ENCODE measurements at regions not wholly inside any gene's neighbourhood (a gene's known extent, or its start where the extent isn't known, plus 50 kb on each side); places are given as distances from the start of the nearest gene placed in this dataset.

- Mint-ChIP-seq H3K9me3 (peaks cover 0 to 4% of the 10 kb centered on the region in 2 donors), H3K36me3 (no peaks in the 10 kb centered on the region), H3K27ac (peak overlapping the region; percentile 22 to 73)
- ATAC-seq (peak; percentile 53 to 67), DNase-seq (ENCODE audit: low spot score in 2 of 2) (no peak)
Measured at GRCh38 chr3:18780959-18781358, 355.8 kb upstream of the SATB1 start.

- Mint-ChIP-seq H3K36me3 (no peaks in the 10 kb centered on the region), H3K27ac (no peak overlapping the region), H3K9me3 (peaks cover 0 to 4% of the 10 kb centered on the region in 2 donors)
- DNase-seq (ENCODE audit: low spot score in 2 of 2) (no peak), ATAC-seq (no peak)
Measured at GRCh38 chr3:18779704-18780103, 354.6 kb upstream of the SATB1 start.

GRCh38 chr3:18778598-18778997 is 353.5 kb upstream of the SATB1 start:
- Mint-ChIP-seq H3K36me3 (no peaks in the 10 kb centered on the region), H3K9me3 (no peaks in the 10 kb centered on the region), H3K27ac (peak overlapping the region; percentile 49 to 91)
- ATAC-seq (peak; percentile 66 to 77), DNase-seq (ENCODE audit: low spot score in 2 of 2) (no peak)

- Mint-ChIP-seq H3K9me3 (no peaks in the 10 kb centered on the region), H3K27ac (peak overlapping the region in 1 of 2 donors; percentile 49), H3K36me3 (no peaks in the 10 kb centered on the region)
- ATAC-seq: no peak
- DNase-seq (ENCODE audit: low spot score in 2 of 2): no peak
Measured at GRCh38 chr3:18778094-18778493, 353.0 kb upstream of the SATB1 start.

- DNase-seq (ENCODE audit: low spot score in 2 of 2): no peak
- no peak overlapping the region for H3K27ac Mint-ChIP-seq
- peaks cover 0 to 10% of the 10 kb centered on the region in 2 donors for H3K36me3 Mint-ChIP-seq
- H3K9me3 Mint-ChIP-seq: peaks cover 0 to 4% of the 10 kb centered on the region in 2 donors
- ATAC-seq: no peak
Measured at GRCh38 chr3:18775501-18775900, 350.4 kb upstream of the SATB1 start.

GRCh38 chr3:18774319-18775088 is 349.4 kb upstream of the SATB1 start:
- peaks cover 0 to 10% of the 10 kb centered on the region in 2 donors for H3K36me3 Mint-ChIP-seq
- H3K27ac Mint-ChIP-seq: no peak overlapping the region

GRCh38 chr3:18772699-18773305 is 347.7 kb upstream of the SATB1 start:
- ATAC-seq: peak; percentile 61 to 67
- Mint-ChIP-seq H3K9me3 (peaks cover 0 to 4% of the 10 kb centered on the region in 2 donors), H3K36me3 (peaks cover 0 to 10% of the 10 kb centered on the region in 2 donors), H3K27ac (no peak overlapping the region)
- no peak for DNase-seq (ENCODE audit: low spot score in 2 of 2)

More at GRCh38 chr3:18774319-18775088, 349.4 kb upstream of the SATB1 start:
- peaks cover 0 to 4% of the 10 kb centered on the region in 2 donors for H3K9me3 Mint-ChIP-seq
- DNase-seq (ENCODE audit: low spot score in 2 of 2) (no peak), ATAC-seq (peak in 1 of 2 donors; percentile 29)

- H3K27ac Mint-ChIP-seq: no peak overlapping the region
- peak in 1 of 2 donors; percentile 13 for ATAC-seq
Measured at GRCh38 chr3:18771931-18772330, 346.8 kb upstream of the SATB1 start.

GRCh38 chr3:18770800-18771199 is 345.7 kb upstream of the SATB1 start:
- H3K36me3 Mint-ChIP-seq: peaks cover 4 to 15% of the 10 kb centered on the region in 2 donors
- DNase-seq (ENCODE audit: low spot score in 2 of 2): no peak
- no peak overlapping the region for H3K27ac Mint-ChIP-seq
- peaks cover 0 to 8% of the 10 kb centered on the region in 2 donors for H3K9me3 Mint-ChIP-seq
- ATAC-seq: peak in 1 of 2 donors; percentile 20

More at GRCh38 chr3:18771931-18772330, 346.8 kb upstream of the SATB1 start:
- no peak for DNase-seq (ENCODE audit: low spot score in 2 of 2)
- Mint-ChIP-seq H3K9me3 (peaks cover 0 to 6% of the 10 kb centered on the region in 2 donors), H3K36me3 (peaks cover 2 to 12% of the 10 kb centered on the region in 2 donors)

GRCh38 chr3:18767756-18768303 is 342.7 kb upstream of the SATB1 start:
- Mint-ChIP-seq H3K27ac (no peak overlapping the region), H3K36me3 (peaks cover 4 to 15% of the 10 kb centered on the region in 2 donors), H3K9me3 (peaks cover 0 to 8% of the 10 kb centered on the region in 2 donors)
- DNase-seq (ENCODE audit: low spot score in 2 of 2) (no peak), ATAC-seq (no peak)

- ATAC-seq (no peak), DNase-seq (ENCODE audit: low spot score in 2 of 2) (no peak)
- H3K36me3 Mint-ChIP-seq: peaks cover 4 to 14% of the 10 kb centered on the region in 2 donors
- no peak overlapping the region for H3K27ac Mint-ChIP-seq
- peaks cover 0 to 8% of the 10 kb centered on the region in 2 donors for H3K9me3 Mint-ChIP-seq
Measured at GRCh38 chr3:18766974-18767373, 341.8 kb upstream of the SATB1 start.

GRCh38 chr3:18765662-18766061 is 340.5 kb upstream of the SATB1 start:
- Mint-ChIP-seq H3K36me3 (peaks cover 4 to 5% of the 10 kb centered on the region in 2 donors), H3K27ac (peak overlapping the region in 1 of 2 donors; percentile 18), H3K9me3 (peaks cover 0 to 4% of the 10 kb centered on the region in 2 donors)
- ATAC-seq (peak; percentile 65 to 74), DNase-seq (ENCODE audit: low spot score in 2 of 2) (no peak)

GRCh38 chr3:18765161-18765560 is 340.0 kb upstream of the SATB1 start:
- H3K27ac Mint-ChIP-seq: no peak overlapping the region
- H3K9me3 Mint-ChIP-seq: peaks cover 0 to 4% of the 10 kb centered on the region in 2 donors
- ATAC-seq: no peak
- DNase-seq (ENCODE audit: low spot score in 2 of 2): no peak
- peaks cover 4 to 5% of the 10 kb centered on the region in 2 donors for H3K36me3 Mint-ChIP-seq

- ATAC-seq: no peak
Measured at GRCh38 chr3:18761530-18761929, 336.4 kb upstream of the SATB1 start.

GRCh38 chr3:18758047-18758704 is 333.0 kb upstream of the SATB1 start:
- H3K27ac Mint-ChIP-seq: peak overlapping the region; percentile 83 to 91
- DNase-seq (ENCODE audit: low spot score in 2 of 2) (peak in 1 of 2 donors; percentile 55), ATAC-seq (peak; percentile 94)
- H3K9me3 Mint-ChIP-seq: peaks cover 0 to 5% of the 10 kb centered on the region in 2 donors
- H3K36me3 Mint-ChIP-seq: peaks cover 12 to 17% of the 10 kb centered on the region in 2 donors

More at GRCh38 chr3:18761530-18761929, 336.4 kb upstream of the SATB1 start:
- H3K27ac Mint-ChIP-seq: no peak overlapping the region
- peaks cover 0 to 5% of the 10 kb centered on the region in 2 donors for H3K9me3 Mint-ChIP-seq
- H3K36me3 Mint-ChIP-seq: peaks cover under 1 to 7% of the 10 kb centered on the region in 2 donors
- DNase-seq (ENCODE audit: low spot score in 2 of 2): no peak

GRCh38 chr3:18757476-18757875 is 332.3 kb upstream of the SATB1 start:
- ATAC-seq (no peak), DNase-seq (ENCODE audit: low spot score in 2 of 2) (no peak)
- peaks cover 0 to 5% of the 10 kb centered on the region in 2 donors for H3K9me3 Mint-ChIP-seq
- H3K36me3 Mint-ChIP-seq: peaks cover 12 to 17% of the 10 kb centered on the region in 2 donors
- H3K27ac Mint-ChIP-seq: peak overlapping the region; percentile 83 to 91

All from activated naive CD4-positive, alpha-beta T cell treated with anti-CD3 and anti-CD28 coated beads, Interleukin-2, amount 50 U/mL, for 72 hours (primary cell).